ENCODE measurements at regions not wholly inside any gene's neighbourhood (a gene's known extent, or its start where the extent isn't known, plus 50 kb on each side); places are given as distances from the start of the nearest gene placed in this dataset.

- no peak for DNase-seq (ENCODE audit: extremely low read depth, low read depth)
- TF ChIP-seq CTCF (IDR thresholded peaks at IDR 0.05; ENCODE audit: low read depth, low read length) = no peak
These were observed 162.3 kb downstream of the BTC start for GRCh38 chr4:74631988-74632387.

GRCh38 chr4:74632634-74633033 is 161.7 kb downstream of the BTC start:
- DNase-seq (ENCODE audit: extremely low read depth, low read depth) = peak; percentile 27
- TF ChIP-seq CTCF (IDR thresholded peaks at IDR 0.05; ENCODE audit: low read depth, low read length) = no peak

GRCh38 chr4:74635074-74635473 is 159.2 kb downstream of the BTC start:
- DNase-seq (ENCODE audit: extremely low read depth, low read depth) = no peak
- TF ChIP-seq CTCF (IDR thresholded peaks at IDR 0.05; ENCODE audit: low read depth, low read length) = no peak

- no peak for TF ChIP-seq CTCF (IDR thresholded peaks at IDR 0.05; ENCODE audit: low read depth, low read length)
- DNase-seq (ENCODE audit: extremely low read depth, low read depth) = no peak
These were observed 158.7 kb downstream of the BTC start for GRCh38 chr4:74635490-74636123.

- TF ChIP-seq CTCF (IDR thresholded peaks at IDR 0.05; ENCODE audit: low read depth, low read length) = no peak
These were observed 156.3 kb downstream of the BTC start for GRCh38 chr4:74638001-74638400.

GRCh38 chr4:74638689-74639088 is 155.6 kb downstream of the BTC start:
- DNase-seq (ENCODE audit: extremely low read depth, low read depth) = no peak
- TF ChIP-seq CTCF (IDR thresholded peaks at IDR 0.05; ENCODE audit: low read depth, low read length) = no peak

More at GRCh38 chr4:74638001-74638400, 156.3 kb downstream of the BTC start:
- no peak for DNase-seq (ENCODE audit: extremely low read depth, low read depth)

GRCh38 chr4:74640111-74640903 is 154.0 kb downstream of the BTC start:
- DNase-seq (ENCODE audit: extremely low read depth, low read depth) = no peak
- TF ChIP-seq CTCF (IDR thresholded peaks at IDR 0.05; ENCODE audit: low read depth, low read length) = no peak

All from AG09319 (cell line).